OCI-LY7 (cell line): ENCODE measurements at regions not wholly inside any gene's neighbourhood (a gene's known extent, or its start where the extent isn't known, plus 50 kb on each side); places are given as distances from the start of the nearest gene placed in this dataset.
A peak's percentile ranks its signal among the peaks of the same experiment; 100 is the strongest.

Source experiments
- BruUV-seq: library from RNA; stranded (reverse); fragments of 400-500 nt; replicated peaks from 2 replicates; lab custom pipeline; 2021; lab: Mats Ljungman, UMichigan
- CTCF ChIA-PET: fragments of 300-600 bp; sonication (Branson Sonifier 250); formaldehyde crosslinking; loops from one replicate; lab custom pipeline; 2022; ENCODE audit warnings: antibody characterized with exemption; ENCODE audit not compliant: unreplicated experiment; lab: Charles Lee
- POLR2A ChIA-PET: fragments of 300-600 bp; sonication (Branson Sonifier 250); formaldehyde crosslinking; loops from one replicate; lab custom pipeline; 2022; ENCODE audit warnings: antibody characterized with exemption; lab: Charles Lee
- DNase-seq: peaks from one replicate; pipeline ENCODE4 v3.0.0-alpha.2; 2015; ENCODE audit warnings: low spot score
- H2AFZ ChIP-seq: fragments of 200-600 bp; sonication (generic), shearing (Covaris generic); 2 replicates; pipeline ENCODE4 v1.6.1; 2014; ENCODE audit warnings: mild to moderate bottlenecking, antibody characterized with exemption, low read length, moderate library complexity
- H3K27ac ChIP-seq: fragments of 200-600 bp; sonication (generic); 2 replicates; pipeline ENCODE4 v1.5.1; 2014; ENCODE audit warnings: mixed run types, low read depth, mild to moderate bottlenecking, moderate library complexity, low read length, inconsistent platforms; ENCODE audit not compliant: poor library complexity, severe bottlenecking
- H3K36me3 ChIP-seq: fragments of 200-600 bp; sonication (generic); 2 replicates; pipeline ENCODE4 v1.6.1; 2014; ENCODE audit warnings: mild to moderate bottlenecking, antibody characterized with exemption, low read length, moderate library complexity, mixed read lengths; ENCODE audit not compliant: insufficient read depth
- H3K4me1 ChIP-seq: fragments of 200-600 bp; sonication (generic); 2 replicates; pipeline ENCODE4 v1.5.1; 2014; ENCODE audit warnings: mild to moderate bottlenecking, low read length; ENCODE audit not compliant: insufficient read depth, poor library complexity, severe bottlenecking
- H3K4me2 ChIP-seq: fragments of 200-600 bp; sonication (generic); 2 replicates; pipeline ENCODE4 v1.6.1; 2014; ENCODE audit warnings: mild to moderate bottlenecking, low read length
- H3K4me3 ChIP-seq: fragments of 200-600 bp; sonication (generic); 2 replicates; pipeline ENCODE4 v1.5.1; 2014; ENCODE audit warnings: mild to moderate bottlenecking, low read depth, low read length; ENCODE audit not compliant: poor library complexity, severe bottlenecking
- H3K79me2 ChIP-seq: fragments of 200-600 bp; sonication (generic); 2 replicates; pipeline ENCODE4 v1.6.1; 2016; ENCODE audit warnings: low read depth, mild to moderate bottlenecking, low read length, moderate library complexity, mixed read lengths; ENCODE audit not compliant: insufficient read depth
- H3K9me2 ChIP-seq: fragments of 200-600 bp; sonication (generic); 2 replicates; pipeline ENCODE4 v1.6.1; 2016; ENCODE audit warnings: mild to moderate bottlenecking, low read length, mixed read lengths; ENCODE audit not compliant: insufficient read depth
- H3K9me3 ChIP-seq: fragments of 200-600 bp; sonication (generic); 2 replicates; pipeline ENCODE4 v1.6.1; 2014; ENCODE audit warnings: mild to moderate bottlenecking, mixed run types, low read length, mixed read lengths
- H4K20me1 ChIP-seq: fragments of 200-600 bp; sonication (generic); 2 replicates; pipeline ENCODE4 v1.6.1; 2014; ENCODE audit warnings: mild to moderate bottlenecking, antibody characterized with exemption, low read length, moderate library complexity, mixed read lengths; ENCODE audit not compliant: insufficient read depth
- EZH2phosphoT487 ChIP-seq: fragments of 200-600 bp; sonication (generic); IDR thresholded peaks from 2 replicates; pipeline ENCODE4 v1.6.1; 2018; ENCODE audit warnings: low read depth, borderline replicate concordance, mild to moderate bottlenecking, mixed run types, antibody characterized with exemption, low read length, moderate library complexity, mixed read lengths
- intact Hi-C: fragments of 100-400 bp; cut with micrococcal nuclease; formaldehyde crosslinking; loops from one replicate; pipeline ENCODE4 v1.10.0; 2022; ENCODE audit not compliant: unreplicated experiment
- TF ChIP-seq, protein P1 (sequence below): fragments of 200-600 bp; sonication (generic); conservative IDR thresholded peaks from 2 replicates; pipeline ENCODE4 v1.5.1; 2014; ENCODE audit warnings: mild to moderate bottlenecking, antibody characterized with exemption, low read length, moderate library complexity, mixed read lengths

DNA sequence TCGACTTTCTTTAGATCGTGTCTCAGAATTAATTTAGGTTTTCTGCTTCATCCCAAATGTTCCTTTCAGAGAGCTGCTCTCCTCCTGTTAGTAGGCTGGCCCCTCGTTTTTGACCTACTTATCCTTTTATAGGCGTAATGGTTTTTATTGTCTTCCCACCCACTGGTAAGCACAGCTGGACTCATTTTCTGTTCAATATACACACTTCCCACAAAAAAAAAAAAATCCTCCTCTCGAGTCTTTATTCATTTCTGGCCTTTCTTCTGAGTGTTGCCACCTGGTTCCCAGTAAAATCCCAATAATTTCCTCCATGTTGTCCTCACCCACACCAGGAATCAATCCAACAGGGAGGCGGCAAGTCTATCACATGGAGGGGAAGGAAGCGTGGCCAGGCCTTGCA lies 970.2 kb upstream of the CELF2 start:
- POLR2A ChIA-PET: interaction anchor here (0.5 to 3.9 kb wide), 8 partner anchors 15 to 940 kb away, joined by 3 to 33 read pairs (median 3); no protein-coding TSS in a partner anchor
- Histone ChIP-seq H3K79me2 (peaks cover 48% of the 10 kb centered on the region), H3K4me1 (peaks cover 55% of the 10 kb centered on the region), H3K9me3 (peaks cover 5% of the 10 kb centered on the region; the same call in 1 of the 2 replicates), H3K36me3 (peaks cover 51% of the 10 kb centered on the region), H3K4me2 (peak overlapping the region; percentile 75), H3K4me3 (peak overlapping the region; percentile 70), H2AFZ (no peak overlapping the region), H4K20me1 (no peaks in the 10 kb centered on the region), H3K27ac (peak overlapping the region; percentile 93), H3K9me2 (no peaks in the 10 kb centered on the region)
- no TSS peak for BruUV-seq
- DNase-seq: no peak
- TF ChIP-seq, protein P1, sequence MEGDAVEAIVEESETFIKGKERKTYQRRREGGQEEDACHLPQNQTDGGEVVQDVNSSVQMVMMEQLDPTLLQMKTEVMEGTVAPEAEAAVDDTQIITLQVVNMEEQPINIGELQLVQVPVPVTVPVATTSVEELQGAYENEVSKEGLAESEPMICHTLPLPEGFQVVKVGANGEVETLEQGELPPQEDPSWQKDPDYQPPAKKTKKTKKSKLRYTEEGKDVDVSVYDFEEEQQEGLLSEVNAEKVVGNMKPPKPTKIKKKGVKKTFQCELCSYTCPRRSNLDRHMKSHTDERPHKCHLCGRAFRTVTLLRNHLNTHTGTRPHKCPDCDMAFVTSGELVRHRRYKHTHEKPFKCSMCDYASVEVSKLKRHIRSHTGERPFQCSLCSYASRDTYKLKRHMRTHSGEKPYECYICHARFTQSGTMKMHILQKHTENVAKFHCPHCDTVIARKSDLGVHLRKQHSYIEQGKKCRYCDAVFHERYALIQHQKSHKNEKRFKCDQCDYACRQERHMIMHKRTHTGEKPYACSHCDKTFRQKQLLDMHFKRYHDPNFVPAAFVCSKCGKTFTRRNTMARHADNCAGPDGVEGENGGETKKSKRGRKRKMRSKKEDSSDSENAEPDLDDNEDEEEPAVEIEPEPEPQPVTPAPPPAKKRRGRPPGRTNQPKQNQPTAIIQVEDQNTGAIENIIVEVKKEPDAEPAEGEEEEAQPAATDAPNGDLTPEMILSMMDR: no peak
- no peak for TF ChIP-seq EZH2phosphoT487
- CTCF ChIA-PET: no interaction called here
- intact Hi-C loops: loop anchor here (2.0 kb wide), 1 partner anchor 511 kb away; no protein-coding TSS in a partner anchor

DNA sequence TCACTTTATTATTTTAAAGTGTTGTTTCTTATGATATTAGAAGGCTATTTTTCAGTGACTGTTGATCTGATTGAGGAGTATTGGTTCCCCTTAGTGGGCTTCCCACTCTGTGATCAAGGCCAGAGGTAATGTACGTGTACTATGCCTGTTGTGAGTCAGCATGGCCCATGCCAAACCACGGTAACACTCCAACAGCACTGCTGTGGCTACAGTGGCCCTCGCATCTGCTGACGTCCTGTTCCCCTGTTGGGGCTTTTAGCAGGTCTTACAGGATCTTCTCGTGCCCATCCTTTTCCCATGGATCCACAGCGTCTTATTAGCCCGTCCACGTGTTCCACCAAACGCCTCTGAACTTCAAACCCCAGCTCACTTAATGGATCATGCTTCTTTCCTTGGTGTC lies 964.6 kb upstream of the CELF2 start:
- peaks cover 29% of the 10 kb centered on the region for H3K4me1 ChIP-seq
- H3K4me3 ChIP-seq: no peak overlapping the region
- ChIA-PET POLR2A (interaction anchor here (0.7 kb wide), 1 partner anchor 15 kb away, joined by 4 read pairs; no protein-coding TSS in a partner anchor), CTCF (no interaction called here)
- peaks cover 76% of the 10 kb centered on the region for H3K36me3 ChIP-seq
- H3K79me2 ChIP-seq: peaks cover 38% of the 10 kb centered on the region
- no peak overlapping the region for H3K27ac ChIP-seq
- no peaks in the 10 kb centered on the region for H3K9me2 ChIP-seq
- DNase-seq: no peak
- H2AFZ ChIP-seq: no peak overlapping the region
- H3K4me2 ChIP-seq: no peak overlapping the region
- no peak for TF ChIP-seq EZH2phosphoT487
- TF ChIP-seq, protein P1: no peak
- no TSS peak for BruUV-seq
- H4K20me1 ChIP-seq: no peaks in the 10 kb centered on the region; the same call in 1 of the 2 replicates
- intact Hi-C loops: no loop called here
- peaks cover 5% of the 10 kb centered on the region; the same call in 1 of the 2 replicates for H3K9me3 ChIP-seq

DNA sequence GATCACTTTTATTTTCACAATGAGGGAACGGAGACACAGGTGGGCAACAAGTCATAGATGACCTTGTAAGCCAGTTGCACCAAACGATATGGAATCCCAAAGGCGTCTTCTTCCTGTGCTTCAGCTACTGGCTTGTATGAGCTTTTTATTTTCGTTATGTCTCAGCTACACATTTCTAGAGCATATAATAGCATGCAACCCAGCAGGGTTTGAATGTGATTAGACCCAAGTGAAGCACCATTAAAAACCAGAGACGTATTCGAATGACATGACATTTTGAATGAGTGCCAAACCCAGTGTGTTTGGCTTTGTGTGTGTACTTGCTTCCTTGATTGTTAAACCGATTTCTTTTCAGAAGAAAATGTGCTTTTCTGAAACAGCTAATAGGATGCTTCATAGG lies 963.2 kb upstream of the CELF2 start:
- Histone ChIP-seq H3K36me3 (peaks cover 65% of the 10 kb centered on the region), H3K4me1 (peaks cover 19% of the 10 kb centered on the region), H4K20me1 (no peaks in the 10 kb centered on the region; the same call in 1 of the 2 replicates), H3K9me2 (no peaks in the 10 kb centered on the region), H3K27ac (no peak overlapping the region), H2AFZ (no peak overlapping the region), H3K4me3 (no peak overlapping the region), H3K9me3 (no peaks in the 10 kb centered on the region; the same call in 1 of the 2 replicates), H3K79me2 (peaks cover 24% of the 10 kb centered on the region; the same call in 1 of the 2 replicates), H3K4me2 (no peak overlapping the region)
- BruUV-seq: no TSS peak
- intact Hi-C loops: no loop called here
- no peak for DNase-seq
- CTCF ChIA-PET: interaction anchor here (1.0 kb wide), 1 partner anchor 10 kb away, joined by 3 read pairs; no protein-coding TSS in a partner anchor
- no peak for TF ChIP-seq EZH2phosphoT487
- TF ChIP-seq, protein P1: no peak
- POLR2A ChIA-PET: interaction anchor here (0.6 to 2.7 kb wide), 3 partner anchors 9 to 45 kb away, joined by 3 to 12 read pairs (median 3); no protein-coding TSS in a partner anchor
